ENCODE measurements at regions not wholly inside any gene's neighbourhood (a gene's known extent, or its start where the extent isn't known, plus 50 kb on each side); places are given as distances from the start of the nearest gene placed in this dataset.

DNA sequence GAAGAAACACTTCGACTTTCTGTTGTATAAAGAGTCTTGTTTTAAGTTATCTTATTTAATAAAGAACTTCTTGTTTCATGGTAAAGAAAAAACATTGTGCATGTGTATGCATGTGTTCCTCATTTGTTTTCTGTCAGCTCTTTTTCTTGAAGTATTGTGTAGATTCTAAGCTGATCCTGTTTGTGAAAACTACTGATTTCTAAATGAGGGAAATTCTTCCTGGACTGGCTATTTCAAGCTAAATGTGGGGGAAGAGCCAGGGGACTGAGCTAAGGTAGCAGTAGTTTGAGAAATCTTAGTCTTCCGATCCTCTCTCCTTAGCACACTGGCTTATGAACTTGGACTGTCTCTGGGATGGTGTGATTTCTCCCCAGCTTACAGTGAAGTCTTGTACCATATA, 56.4 kb upstream of the RBMS1 start:
- Mint-ChIP-seq H3K27ac (no peak overlapping the region), H3K36me3 (no peaks in the 10 kb centered on the region), H3K4me3 (no peak overlapping the region), H3K9me3 (no peaks in the 10 kb centered on the region), H3K27me3 (peaks cover 25% of the 10 kb centered on the region), H3K4me1 (peaks cover 6% of the 10 kb centered on the region)
- ATAC-seq, result no peak

DNA sequence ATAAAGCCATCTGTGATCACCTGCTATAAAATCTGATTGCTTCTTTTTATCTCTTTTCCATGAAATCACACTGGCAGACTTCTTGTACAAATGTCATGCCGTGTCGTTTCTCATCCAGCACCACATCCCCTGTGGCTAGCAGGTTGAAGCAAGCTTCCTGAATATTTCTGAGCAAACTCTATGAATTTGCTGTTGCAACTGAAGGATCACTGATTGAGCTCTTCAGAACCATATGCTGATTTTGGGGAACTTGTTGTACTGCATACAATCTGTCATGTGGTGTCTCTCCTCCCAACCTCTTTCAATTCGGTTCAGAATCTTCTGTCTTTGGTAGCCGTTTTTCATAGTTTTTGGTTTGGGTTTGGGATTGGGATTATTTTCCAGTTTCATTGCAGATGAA, 57.7 kb upstream of the RBMS1 start:
- H3K27ac Mint-ChIP-seq, result no peak overlapping the region
- no peak for ATAC-seq
- peaks cover 6% of the 10 kb centered on the region for H3K4me1 Mint-ChIP-seq
- peaks cover 28% of the 10 kb centered on the region for H3K27me3 Mint-ChIP-seq
- no peaks in the 10 kb centered on the region for H3K9me3 Mint-ChIP-seq
- H3K36me3 Mint-ChIP-seq, result no peaks in the 10 kb centered on the region
- H3K4me3 Mint-ChIP-seq, result no peak overlapping the region

GRCh38 chr2:160555420-160556071, 61.9 kb upstream of the RBMS1 start:
- Mint-ChIP-seq H3K9me3 (no peaks in the 10 kb centered on the region), H3K27ac (no peak overlapping the region), H3K4me1 (peaks cover 6% of the 10 kb centered on the region), H3K36me3 (no peaks in the 10 kb centered on the region), H3K27me3 (peaks cover 36% of the 10 kb centered on the region), H3K4me3 (no peak overlapping the region)
- ATAC-seq, result no peak

- Mint-ChIP-seq H3K36me3 (no peaks in the 10 kb centered on the region), H3K4me1 (no peaks in the 10 kb centered on the region), H3K4me3 (no peak overlapping the region), H3K9me3 (no peaks in the 10 kb centered on the region), H3K27me3 (peaks cover 19% of the 10 kb centered on the region), H3K27ac (no peak overlapping the region)
- ATAC-seq, result no peak
These were observed 64.3 kb upstream of the RBMS1 start for GRCh38 chr2:160557903-160558302.

- H3K4me1 Mint-ChIP-seq, result no peaks in the 10 kb centered on the region
- ATAC-seq, result no peak
- no peaks in the 10 kb centered on the region for H3K36me3 Mint-ChIP-seq
- no peak overlapping the region for H3K4me3 Mint-ChIP-seq
- H3K27me3 Mint-ChIP-seq, result peaks cover 13% of the 10 kb centered on the region
- no peaks in the 10 kb centered on the region for H3K9me3 Mint-ChIP-seq
- H3K27ac Mint-ChIP-seq, result no peak overlapping the region
These were observed 64.9 kb upstream of the RBMS1 start for GRCh38 chr2:160558531-160558930.

DNA sequence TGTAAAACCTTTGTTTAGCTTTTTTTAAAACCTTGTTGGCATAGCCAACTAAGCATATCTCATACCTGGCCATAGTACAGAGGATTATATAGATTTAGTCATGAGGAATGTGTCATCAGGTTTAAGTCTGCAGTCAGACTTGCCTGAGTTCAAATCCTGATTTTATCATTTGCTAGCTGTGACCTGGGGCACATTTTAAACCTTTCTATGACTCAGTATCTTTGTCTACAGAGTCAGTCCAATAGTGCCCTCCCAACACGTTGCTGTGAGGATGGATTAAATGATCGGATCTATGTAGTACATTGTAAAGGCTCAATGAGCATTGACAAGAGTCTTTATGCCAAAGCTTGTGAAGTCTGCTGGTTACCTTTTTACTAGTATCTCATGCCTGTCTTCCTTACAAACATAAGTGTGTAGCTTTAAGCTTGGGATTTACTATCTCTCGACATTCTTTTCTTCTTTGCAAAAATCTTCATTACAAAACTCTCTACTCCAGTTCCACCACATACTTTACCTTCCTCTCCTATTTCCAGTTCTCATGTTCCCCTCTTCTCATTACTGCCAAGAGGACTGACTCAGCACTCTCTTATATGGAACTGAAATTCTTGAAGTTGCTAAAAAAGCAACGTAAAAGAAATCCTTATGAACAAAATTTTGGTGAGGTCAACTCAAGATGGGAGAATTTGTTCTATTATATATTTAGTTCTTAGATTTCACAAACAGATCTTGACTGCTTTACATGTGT, 68.1 kb upstream of the RBMS1 start:
- no peak overlapping the region for H3K27ac Mint-ChIP-seq
- H3K4me3 Mint-ChIP-seq, result no peak overlapping the region
- peaks cover 3% of the 10 kb centered on the region for H3K27me3 Mint-ChIP-seq
- no peak for ATAC-seq
- H3K4me1 Mint-ChIP-seq, result no peaks in the 10 kb centered on the region
- H3K36me3 Mint-ChIP-seq, result no peaks in the 10 kb centered on the region
- no peaks in the 10 kb centered on the region for H3K9me3 Mint-ChIP-seq

GRCh38 chr2:160562730-160563129, 69.1 kb upstream of the RBMS1 start:
- Mint-ChIP-seq H3K9me3 (no peaks in the 10 kb centered on the region), H3K4me1 (no peaks in the 10 kb centered on the region), H3K27me3 (no peaks in the 10 kb centered on the region), H3K36me3 (no peaks in the 10 kb centered on the region), H3K27ac (no peak overlapping the region), H3K4me3 (no peak overlapping the region)
- no peak for ATAC-seq

GRCh38 chr2:160564591-160564990, 71.0 kb upstream of the RBMS1 start:
- H3K4me3 Mint-ChIP-seq, result no peak overlapping the region
- ATAC-seq, result no peak
- no peaks in the 10 kb centered on the region for H3K4me1 Mint-ChIP-seq
- no peak overlapping the region for H3K27ac Mint-ChIP-seq
- no peaks in the 10 kb centered on the region for H3K9me3 Mint-ChIP-seq
- peaks cover 9% of the 10 kb centered on the region for H3K27me3 Mint-ChIP-seq
- no peaks in the 10 kb centered on the region for H3K36me3 Mint-ChIP-seq

DNA sequence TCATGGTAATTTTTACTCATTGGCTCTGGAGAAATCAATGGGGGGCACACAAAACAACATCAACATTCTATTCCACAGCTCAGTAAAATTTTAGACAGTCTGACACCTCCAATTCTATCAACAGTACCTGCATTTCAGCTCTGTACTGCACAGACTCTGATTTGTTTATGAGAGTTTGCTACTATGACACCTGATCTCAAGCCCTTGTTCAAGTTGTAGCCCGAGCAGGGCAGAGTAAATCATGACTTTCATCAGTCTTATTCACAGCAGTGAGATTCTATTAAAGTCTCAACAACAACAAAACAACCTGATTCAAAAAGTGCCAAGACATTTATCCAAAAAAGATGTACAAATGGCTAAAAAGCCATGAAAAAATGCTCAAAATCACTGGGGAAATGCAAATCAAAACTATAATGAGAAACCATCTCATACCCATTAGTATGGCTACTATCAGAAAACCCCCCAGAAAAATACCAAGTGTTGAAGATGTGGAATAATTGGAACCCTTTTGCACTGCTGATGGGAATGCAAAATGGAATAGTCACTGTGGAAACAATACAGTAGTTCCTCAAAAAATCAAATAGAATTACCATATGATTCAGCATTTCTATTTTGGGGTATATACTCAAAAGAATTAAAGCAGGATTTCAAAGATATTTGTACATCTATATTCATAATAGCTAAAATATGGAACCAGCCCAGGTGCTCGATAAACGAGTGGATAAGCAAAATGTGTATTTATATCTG, 71.7 kb upstream of the RBMS1 start:
- no peaks in the 10 kb centered on the region for H3K9me3 Mint-ChIP-seq
- H3K27ac Mint-ChIP-seq, result no peak overlapping the region
- no peaks in the 10 kb centered on the region for H3K4me1 Mint-ChIP-seq
- H3K36me3 Mint-ChIP-seq, result no peaks in the 10 kb centered on the region
- ATAC-seq, result no peak
- no peak overlapping the region for H3K4me3 Mint-ChIP-seq
- peaks cover 9% of the 10 kb centered on the region for H3K27me3 Mint-ChIP-seq

- Mint-ChIP-seq H3K27ac (no peak overlapping the region), H3K9me3 (peaks cover 3% of the 10 kb centered on the region), H3K27me3 (peaks cover 9% of the 10 kb centered on the region), H3K4me3 (no peak overlapping the region), H3K4me1 (no peaks in the 10 kb centered on the region), H3K36me3 (no peaks in the 10 kb centered on the region)
- ATAC-seq, result no peak
These were observed 73.1 kb upstream of the RBMS1 start for GRCh38 chr2:160566717-160567116.

DNA sequence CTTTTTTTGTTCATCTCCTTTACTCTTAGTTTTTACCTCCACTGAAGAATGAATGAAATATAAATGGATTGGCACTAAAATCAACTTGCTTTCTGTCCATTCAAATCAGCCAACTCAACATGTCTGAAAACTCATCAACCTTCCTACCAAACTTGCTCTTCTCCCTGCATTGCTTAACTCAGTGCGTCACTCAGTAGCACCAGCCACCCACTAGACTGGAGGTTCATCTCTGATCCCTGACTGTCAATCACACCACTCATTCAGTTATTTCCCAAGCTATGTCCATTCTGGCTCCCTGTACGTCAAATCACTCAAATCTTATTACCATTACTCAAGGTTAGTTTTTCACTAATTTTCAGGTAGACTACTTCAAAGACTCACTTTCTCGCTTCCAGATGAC, 75.2 kb upstream of the RBMS1 start:
- Mint-ChIP-seq H3K9me3 (peaks cover 3% of the 10 kb centered on the region), H3K27me3 (peaks cover 9% of the 10 kb centered on the region), H3K4me3 (no peak overlapping the region), H3K27ac (no peak overlapping the region), H3K36me3 (no peaks in the 10 kb centered on the region), H3K4me1 (no peaks in the 10 kb centered on the region)
- no peak for ATAC-seq

DNA sequence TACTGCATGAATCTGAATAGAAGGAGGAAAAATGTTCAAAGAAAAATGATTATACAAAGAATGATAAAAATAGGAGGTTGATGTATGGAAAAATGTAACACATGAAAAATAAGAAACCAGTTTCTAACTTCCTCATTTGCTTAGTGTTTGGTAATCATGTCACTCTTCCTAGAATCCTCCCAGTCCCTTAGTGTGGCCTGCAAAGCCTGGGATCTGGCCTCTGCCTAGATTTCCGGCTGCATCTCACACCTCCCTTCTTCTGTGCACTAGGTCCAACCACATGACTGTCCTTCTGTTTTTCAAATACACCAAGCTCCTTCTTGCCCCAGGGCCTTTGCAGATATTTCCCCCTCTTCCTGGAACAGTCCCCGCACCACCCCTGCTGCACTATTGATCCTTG, 76.8 kb upstream of the RBMS1 start:
- Mint-ChIP-seq H3K27me3 (peaks cover 9% of the 10 kb centered on the region), H3K4me1 (no peaks in the 10 kb centered on the region), H3K36me3 (no peaks in the 10 kb centered on the region), H3K27ac (no peak overlapping the region), H3K9me3 (peaks cover 3% of the 10 kb centered on the region), H3K4me3 (no peak overlapping the region)
- no peak for ATAC-seq

GRCh38 chr2:160574468-160575140, 81.0 kb upstream of the RBMS1 start:
- no peak overlapping the region for H3K4me3 Mint-ChIP-seq
- H3K27me3 Mint-ChIP-seq, result no peaks in the 10 kb centered on the region
- H3K9me3 Mint-ChIP-seq, result peaks cover 3% of the 10 kb centered on the region
- H3K4me1 Mint-ChIP-seq, result no peaks in the 10 kb centered on the region
- no peaks in the 10 kb centered on the region for H3K36me3 Mint-ChIP-seq
- ATAC-seq, result no peak
- H3K27ac Mint-ChIP-seq, result no peak overlapping the region

DNA sequence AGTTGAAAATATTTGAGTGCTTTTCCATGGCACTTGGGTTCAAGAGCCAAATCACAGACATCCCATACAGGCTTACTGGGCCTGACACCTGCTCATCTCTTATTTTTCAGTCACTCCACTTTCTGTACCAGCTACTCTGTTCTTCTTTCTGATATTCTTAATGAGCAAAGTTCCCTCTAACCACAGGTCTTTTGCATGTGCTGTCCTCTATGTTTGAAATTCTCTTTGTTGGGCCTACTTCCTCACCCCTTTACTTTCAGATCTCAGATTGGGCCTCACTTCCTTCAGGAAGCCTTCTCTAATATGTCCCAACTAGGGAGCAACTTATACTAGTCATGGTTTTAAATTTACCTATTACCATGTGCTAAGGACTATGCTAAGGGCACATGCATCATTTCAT, 81.8 kb upstream of the RBMS1 start:
- Mint-ChIP-seq H3K27me3 (no peaks in the 10 kb centered on the region), H3K4me3 (no peak overlapping the region), H3K4me1 (no peaks in the 10 kb centered on the region), H3K36me3 (no peaks in the 10 kb centered on the region), H3K27ac (no peak overlapping the region), H3K9me3 (peaks cover 3% of the 10 kb centered on the region)
- no peak for ATAC-seq

- H3K9me3 Mint-ChIP-seq, result peaks cover 3% of the 10 kb centered on the region
- H3K27me3 Mint-ChIP-seq, result no peaks in the 10 kb centered on the region
- no peak for ATAC-seq
- H3K4me1 Mint-ChIP-seq, result no peaks in the 10 kb centered on the region
- no peak overlapping the region for H3K4me3 Mint-ChIP-seq
- H3K27ac Mint-ChIP-seq, result no peak overlapping the region
- no peaks in the 10 kb centered on the region for H3K36me3 Mint-ChIP-seq
These were observed 82.5 kb upstream of the RBMS1 start for GRCh38 chr2:160576054-160576499.

All from stimulated activated memory B cell treated with anti-CD40 and anti-IgM and Interleukin-4, amounts not matched to agents 10 μg/mL and 1 μg/mL and 100 μg/mL, for 72 hours (primary cell).